SU-DHL-6 (cell line): ENCODE measurements at regions not wholly inside any gene's neighbourhood (a gene's known extent, or its start where the extent isn't known, plus 50 kb on each side); places are given as distances from the start of the nearest gene placed in this dataset.

Experiments used
- EZH2phosphoT487 ChIP-seq: fragments of 200-600 bp; sonication (generic), shearing (Covaris generic); conservative IDR thresholded peaks from 2 replicates; pipeline ENCODE4 v1.6.1; 2018; ENCODE audit warnings: mild to moderate bottlenecking, antibody characterized with exemption, low read length, moderate library complexity, mixed read lengths
- TF ChIP-seq, protein P1 (sequence below): fragments of 200-600 bp; sonication (generic); IDR thresholded peaks from one replicate; pipeline ENCODE4 v1.5.1; 2017; ENCODE audit warnings: antibody characterized with exemption, mild to moderate bottlenecking, low read length, moderate library complexity; ENCODE audit not compliant: insufficient read depth, poor library complexity, severe bottlenecking

DNA sequence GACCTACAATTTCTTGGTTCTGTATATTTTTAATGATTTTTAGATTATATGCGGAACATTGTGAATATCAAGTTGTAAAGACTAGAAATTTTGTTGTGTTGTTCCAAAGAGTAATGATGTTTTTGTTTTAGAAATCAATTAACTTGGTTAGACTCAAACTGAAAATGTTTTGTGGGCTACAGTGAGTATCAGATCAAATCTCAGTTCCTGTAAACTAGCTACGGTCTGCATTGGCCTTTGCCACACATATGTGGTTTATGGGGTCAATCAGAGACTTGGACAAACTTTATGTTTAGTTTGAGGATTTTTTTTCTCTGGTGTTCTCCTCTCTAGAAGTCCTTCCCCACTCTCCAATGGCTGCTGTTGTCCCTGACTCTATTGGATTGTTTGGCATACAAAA, 308.0 kb upstream of the THRB start:
- TF ChIP-seq, protein P1, sequence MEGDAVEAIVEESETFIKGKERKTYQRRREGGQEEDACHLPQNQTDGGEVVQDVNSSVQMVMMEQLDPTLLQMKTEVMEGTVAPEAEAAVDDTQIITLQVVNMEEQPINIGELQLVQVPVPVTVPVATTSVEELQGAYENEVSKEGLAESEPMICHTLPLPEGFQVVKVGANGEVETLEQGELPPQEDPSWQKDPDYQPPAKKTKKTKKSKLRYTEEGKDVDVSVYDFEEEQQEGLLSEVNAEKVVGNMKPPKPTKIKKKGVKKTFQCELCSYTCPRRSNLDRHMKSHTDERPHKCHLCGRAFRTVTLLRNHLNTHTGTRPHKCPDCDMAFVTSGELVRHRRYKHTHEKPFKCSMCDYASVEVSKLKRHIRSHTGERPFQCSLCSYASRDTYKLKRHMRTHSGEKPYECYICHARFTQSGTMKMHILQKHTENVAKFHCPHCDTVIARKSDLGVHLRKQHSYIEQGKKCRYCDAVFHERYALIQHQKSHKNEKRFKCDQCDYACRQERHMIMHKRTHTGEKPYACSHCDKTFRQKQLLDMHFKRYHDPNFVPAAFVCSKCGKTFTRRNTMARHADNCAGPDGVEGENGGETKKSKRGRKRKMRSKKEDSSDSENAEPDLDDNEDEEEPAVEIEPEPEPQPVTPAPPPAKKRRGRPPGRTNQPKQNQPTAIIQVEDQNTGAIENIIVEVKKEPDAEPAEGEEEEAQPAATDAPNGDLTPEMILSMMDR = no peak
- TF ChIP-seq EZH2phosphoT487 = no peak
